ENCODE measurements at regions not wholly inside any gene's neighbourhood (a gene's known extent, or its start where the extent isn't known, plus 50 kb on each side); places are given as distances from the start of the nearest gene placed in this dataset.

DNA sequence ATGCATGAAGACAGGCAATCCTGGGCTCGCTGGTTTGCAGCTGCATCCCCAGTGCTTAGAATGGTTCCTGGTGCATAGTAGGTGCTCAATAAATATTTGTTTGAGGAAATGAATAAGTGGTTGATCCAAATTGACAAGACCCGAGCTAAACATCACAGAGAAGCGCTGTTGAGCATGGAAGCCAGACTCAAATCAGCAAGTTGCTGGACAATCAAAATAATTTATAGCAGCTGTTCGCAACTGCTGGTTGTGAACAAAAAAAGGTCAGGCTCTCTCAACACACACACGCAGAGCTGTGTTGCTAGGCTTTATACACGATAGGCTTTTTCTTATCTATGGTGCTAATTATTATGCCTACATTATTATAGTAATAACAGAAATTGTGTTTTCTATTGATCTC, 190.2 kb downstream of the TBX5 start:
- H3K36me3 ChIP-seq (ENCODE audit: control insufficient read depth, insufficient read depth, low read length), result no peaks in the 10 kb centered on the region
- H3K27ac ChIP-seq (ENCODE audit: extremely low read depth, low read depth, low read length), result no peak overlapping the region
- TF ChIP-seq SRSF3 (IDR thresholded peaks at IDR 0.05; ENCODE audit: insufficient read depth, low read length), result no peak
- no peak for TF ChIP-seq DNMT1 (IDR thresholded peaks at IDR 0.05)
- no peak for TF ChIP-seq SIN3B (IDR thresholded peaks at IDR 0.05; ENCODE audit: low read depth)
- TF ChIP-seq ZNF143 (CRISPR knock-in tag; IDR thresholded peaks at IDR 0.05), result no peak
- no peak for TF ChIP-seq E4F1 (CRISPR knock-in tag; IDR thresholded peaks at IDR 0.05; ENCODE audit: borderline replicate concordance)
- TF ChIP-seq ZNF134 (CRISPR knock-in tag; conservative IDR thresholded peaks at IDR 0.05), result no peak
- TF ChIP-seq ZBTB5 (IDR thresholded peaks at IDR 0.05), result no peak
- TF ChIP-seq CHD2 (IDR thresholded peaks at IDR 0.05; ENCODE audit: low read depth, low read length), result no peak
- no peak for TF ChIP-seq ZNF124 (CRISPR knock-in tag; IDR thresholded peaks at IDR 0.05)
- no peak for TF ChIP-seq HMGN3 (IDR thresholded peaks at IDR 0.05; ENCODE audit: borderline replicate concordance, extremely low read depth, insufficient read length, low read depth, low read length)
- H3K4me3 ChIP-seq, result no peak overlapping the region
- no peak overlapping the region for H2AFZ ChIP-seq (ENCODE audit: low read depth, low read length)
- H4K20me1 ChIP-seq (replicated peaks; ENCODE audit: control insufficient read depth, insufficient read depth, low read length), result no peaks in the 10 kb centered on the region; the same call in 1 of the 2 replicates
- intact Hi-C loops (cut with micrococcal nuclease) (no loop called here), in situ Hi-C loops (cut with MboI) (no loop called here)
- no peak overlapping the region for H3K9ac ChIP-seq (ENCODE audit: insufficient read depth in 1 of 2, low read depth in 2 of 2, low read length in 2 of 2)
- DNase-seq (ENCODE audit: extremely low read depth in 1 of 4, low spot score in 3 of 4), result no peak
- WGBS (ENCODE audit: insufficient coverage, low coverage, missing lambda C conversion rate), result 1% methylated on average over 6 of the region's 6 CpGs
- BruUV-seq (replicated peaks), result no TSS peak
- no peaks in the 10 kb centered on the region for H3K27me3 ChIP-seq (ENCODE audit: control insufficient read depth in 2 of 2, insufficient read depth in 2 of 2, low read length in 2 of 2)
- H3K9me3 ChIP-seq (replicated peaks; ENCODE audit: control insufficient read depth, insufficient read depth, low read depth, low read length), result no peaks in the 10 kb centered on the region
- no peak overlapping the region for H3K4me2 ChIP-seq (ENCODE audit: insufficient read depth, low read length)
- ChIA-PET CTCF (ENCODE audit: low intra/inter-chr PET ratio) (no interaction called here), POLR2A (no interaction called here)
- H3K9me1 ChIP-seq (ENCODE audit: control insufficient read depth, insufficient read depth, low read length), result no peaks in the 10 kb centered on the region
- no peaks in the 10 kb centered on the region; a peak in 1 of 5 replicates for H3K4me1 ChIP-seq (replicated peaks in 1 of 2; ENCODE audit: control insufficient read depth in 2 of 2, insufficient read depth in 2 of 2, low read length in 2 of 2)
- no peak for FAIRE-seq
- no peak for ATAC-seq
- H3K79me2 ChIP-seq (ENCODE audit: control insufficient read depth, insufficient read depth, low read length), result no peaks in the 10 kb centered on the region
